Mucosa of descending colon (tissue), 3 donors: ENCODE measurements at regions not wholly inside any gene's neighbourhood (a gene's known extent, or its start where the extent isn't known, plus 50 kb on each side); places are given as distances from the start of the nearest gene placed in this dataset.

Experiments
- ATAC-seq: fragments of 200-7000 bp; cut with Tn5 transposase; one replicate; pipeline ENCODE4 v1.9.1; 2020; ENCODE audit warnings: mild to moderate bottlenecking, moderate library complexity
- DNase-seq, 3 donors: peaks; one replicate each; pipeline ENCODE4 v3.0.0-alpha.2; 2020
- H3K36me3 ChIP-seq: fragments of 200-600 bp; one replicate; pipeline ENCODE4 v1.8.0; 2021; ENCODE audit warnings: low read depth, mild to moderate bottlenecking
- H3K4me1 ChIP-seq: fragments of 200-600 bp; one replicate; pipeline ENCODE4 v1.8.0; 2021; ENCODE audit warnings: low read depth, mild to moderate bottlenecking
- H3K4me3 ChIP-seq: fragments of 200-600 bp; one replicate; pipeline ENCODE4 v1.8.0; 2021; ENCODE audit warnings: mild to moderate bottlenecking
- H3K9me3 ChIP-seq: fragments of 200-600 bp; one replicate; pipeline ENCODE4 v1.8.0; 2021; ENCODE audit warnings: mild to moderate bottlenecking
- intact Hi-C, 2 donors: fragments of 100-400 bp; cut with DNase I in 1 of 2; cut with micrococcal nuclease in 1 of 2; formaldehyde crosslinking; loops; one replicate each; pipeline versions ENCODE4 v1.11.0 to v1.11.1; 2022; cut with DNase I, micrococcal nuclease
- TF ChIP-seq, protein P1 (sequence below): fragments of 200-600 bp; IDR thresholded peaks from one replicate; pipeline ENCODE4 v1.8.0; 2022; ENCODE audit warnings: antibody characterized with exemption, mild to moderate bottlenecking
- donor health status: DM: no; HTN: no; CAD: no; lungs with moderate emphysema.
- donor health status: DM: no; HTN: no; CAD: no.
- donor health status: DM: no; HTN: yes; CAD: no.

DNA sequence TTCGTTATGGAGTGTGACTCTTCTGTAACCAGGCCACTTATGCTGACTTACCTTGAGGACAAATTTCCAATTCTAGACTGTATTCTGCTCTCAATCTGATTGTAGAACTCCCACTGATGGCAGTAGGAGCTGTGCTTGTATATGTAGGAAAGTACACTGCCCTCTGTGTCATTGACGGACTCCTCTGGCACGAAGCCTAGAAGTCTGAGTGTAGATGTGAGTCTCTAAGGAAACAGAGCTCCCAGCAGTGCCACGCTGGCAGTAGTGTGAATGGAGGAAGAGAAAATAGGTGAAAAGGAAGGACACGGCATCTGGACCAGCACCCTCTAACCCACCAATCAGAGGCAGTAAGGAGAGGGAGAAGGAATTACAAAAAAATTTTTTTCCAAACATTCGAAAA is 130.4 kb upstream of the ADGRL2 start:
- ATAC-seq (peak; percentile 87), DNase-seq (peak in 2 of 3 donors; percentile 30 to 79)
- Histone ChIP-seq H3K9me3 (no peaks in the 10 kb centered on the region), H3K36me3 (no peaks in the 10 kb centered on the region), H3K4me3 (no peak overlapping the region), H3K4me1 (no peaks in the 10 kb centered on the region)
- TF ChIP-seq, protein P1, sequence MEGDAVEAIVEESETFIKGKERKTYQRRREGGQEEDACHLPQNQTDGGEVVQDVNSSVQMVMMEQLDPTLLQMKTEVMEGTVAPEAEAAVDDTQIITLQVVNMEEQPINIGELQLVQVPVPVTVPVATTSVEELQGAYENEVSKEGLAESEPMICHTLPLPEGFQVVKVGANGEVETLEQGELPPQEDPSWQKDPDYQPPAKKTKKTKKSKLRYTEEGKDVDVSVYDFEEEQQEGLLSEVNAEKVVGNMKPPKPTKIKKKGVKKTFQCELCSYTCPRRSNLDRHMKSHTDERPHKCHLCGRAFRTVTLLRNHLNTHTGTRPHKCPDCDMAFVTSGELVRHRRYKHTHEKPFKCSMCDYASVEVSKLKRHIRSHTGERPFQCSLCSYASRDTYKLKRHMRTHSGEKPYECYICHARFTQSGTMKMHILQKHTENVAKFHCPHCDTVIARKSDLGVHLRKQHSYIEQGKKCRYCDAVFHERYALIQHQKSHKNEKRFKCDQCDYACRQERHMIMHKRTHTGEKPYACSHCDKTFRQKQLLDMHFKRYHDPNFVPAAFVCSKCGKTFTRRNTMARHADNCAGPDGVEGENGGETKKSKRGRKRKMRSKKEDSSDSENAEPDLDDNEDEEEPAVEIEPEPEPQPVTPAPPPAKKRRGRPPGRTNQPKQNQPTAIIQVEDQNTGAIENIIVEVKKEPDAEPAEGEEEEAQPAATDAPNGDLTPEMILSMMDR = no peak
- intact Hi-C loops = no loop called here

DNA sequence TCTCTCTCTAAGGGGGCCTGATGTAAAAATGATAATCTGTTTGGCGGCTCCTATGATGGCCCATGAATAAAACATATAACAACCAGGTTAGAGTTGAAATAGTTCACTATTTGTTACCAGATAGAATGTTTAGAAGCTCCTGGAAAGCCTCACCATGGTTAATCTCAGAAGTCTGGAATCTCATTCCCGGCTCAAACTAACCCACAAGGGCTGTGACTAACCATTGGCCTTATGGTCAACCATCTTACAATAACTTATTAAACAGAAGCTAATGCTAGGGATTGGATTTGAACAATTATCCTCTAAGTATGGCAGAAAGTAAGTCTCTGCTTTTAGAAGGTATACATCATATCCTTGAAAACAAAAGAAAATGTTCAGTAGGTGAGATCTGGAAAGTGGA is 134.1 kb upstream of the ADGRL2 start:
- no peaks in the 10 kb centered on the region for H3K9me3 ChIP-seq
- H3K4me1 ChIP-seq = no peaks in the 10 kb centered on the region
- ATAC-seq = no peak
- H3K36me3 ChIP-seq = no peaks in the 10 kb centered on the region
- no peak for DNase-seq
- intact Hi-C loops = no loop called here
- TF ChIP-seq, protein P1 = no peak
- no peak overlapping the region for H3K4me3 ChIP-seq

DNA sequence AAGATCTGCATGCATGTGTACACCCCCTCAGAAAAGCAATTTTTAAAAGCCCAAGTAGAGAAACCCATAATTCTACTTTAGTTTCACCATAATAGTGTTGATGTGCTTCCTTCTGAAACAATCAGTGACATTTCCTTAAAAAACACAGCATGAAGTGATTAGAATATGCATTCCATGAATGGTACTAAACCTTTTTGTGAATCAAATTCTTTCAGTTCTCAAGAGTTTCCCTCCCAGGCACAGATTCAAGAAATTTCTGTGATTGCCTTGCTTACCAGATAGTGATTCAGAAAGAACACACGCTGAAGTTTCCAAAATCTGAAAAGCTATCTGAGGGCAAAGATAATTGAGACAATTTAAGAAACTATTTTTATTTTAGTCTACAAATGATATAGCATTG is 136.4 kb upstream of the ADGRL2 start:
- intact Hi-C loops = no loop called here
- no peak for DNase-seq
- H3K9me3 ChIP-seq = no peaks in the 10 kb centered on the region
- no peak overlapping the region for H3K4me3 ChIP-seq
- ATAC-seq = no peak
- no peaks in the 10 kb centered on the region for H3K36me3 ChIP-seq
- no peaks in the 10 kb centered on the region for H3K4me1 ChIP-seq
- TF ChIP-seq, protein P1 = no peak

DNA sequence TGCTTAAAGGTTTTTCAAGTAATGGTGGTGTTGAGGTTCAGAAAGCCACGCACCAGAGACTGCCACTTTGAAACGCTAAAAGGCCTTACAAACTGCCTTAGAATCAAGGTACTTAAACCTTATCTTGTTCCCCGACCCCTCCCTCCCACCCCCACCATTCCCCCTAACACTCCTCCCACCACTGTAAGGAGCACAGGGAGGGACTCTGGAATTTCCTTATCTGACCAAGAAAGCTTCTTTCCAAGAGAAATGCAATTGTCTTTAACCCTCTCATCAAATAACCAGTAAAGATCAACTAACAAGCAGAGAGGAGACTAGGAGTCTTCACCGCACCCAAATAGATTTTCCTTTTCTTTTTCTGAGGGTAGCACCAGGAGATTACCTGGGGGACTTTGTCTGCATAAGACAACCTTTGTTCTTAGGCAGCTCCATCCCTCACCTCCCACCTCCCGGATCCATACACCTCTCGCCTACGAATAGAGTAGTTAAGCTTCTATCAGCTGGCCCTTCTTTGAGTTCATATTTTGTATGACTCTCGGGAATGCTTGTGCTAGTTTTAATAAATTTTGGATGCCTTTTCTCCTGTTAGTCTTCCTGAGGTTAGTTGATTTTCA is 137.7 kb upstream of the ADGRL2 start:
- Histone ChIP-seq H3K4me3 (no peak overlapping the region), H3K4me1 (no peaks in the 10 kb centered on the region), H3K9me3 (no peaks in the 10 kb centered on the region), H3K36me3 (no peaks in the 10 kb centered on the region)
- no peak for ATAC-seq
- TF ChIP-seq, protein P1 = no peak
- no peak for DNase-seq
- intact Hi-C loops = no loop called here

DNA sequence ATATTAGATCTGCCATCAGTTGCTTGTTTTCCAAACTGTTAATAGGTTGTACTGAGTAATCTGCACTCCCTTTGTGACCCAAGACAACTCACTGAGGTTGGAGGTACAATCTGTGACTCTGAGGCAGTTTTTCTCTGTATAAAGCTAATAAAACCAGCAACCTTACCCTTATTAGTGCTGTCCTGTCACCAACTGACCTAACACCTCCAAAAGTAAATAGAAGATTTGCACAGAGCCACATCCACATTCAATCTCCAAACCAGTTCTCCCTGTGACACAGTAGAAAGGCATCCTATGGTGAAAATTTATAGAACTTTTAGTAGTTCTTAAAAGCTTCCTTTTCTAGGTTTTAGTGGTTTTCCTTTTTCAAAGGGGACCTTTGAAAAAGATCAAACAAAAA is 140.4 kb upstream of the ADGRL2 start:
- ATAC-seq (no peak), DNase-seq (no peak)
- Histone ChIP-seq H3K36me3 (no peaks in the 10 kb centered on the region), H3K9me3 (no peaks in the 10 kb centered on the region), H3K4me3 (no peak overlapping the region), H3K4me1 (no peaks in the 10 kb centered on the region)
- intact Hi-C loops = no loop called here
- TF ChIP-seq, protein P1 = no peak

DNA sequence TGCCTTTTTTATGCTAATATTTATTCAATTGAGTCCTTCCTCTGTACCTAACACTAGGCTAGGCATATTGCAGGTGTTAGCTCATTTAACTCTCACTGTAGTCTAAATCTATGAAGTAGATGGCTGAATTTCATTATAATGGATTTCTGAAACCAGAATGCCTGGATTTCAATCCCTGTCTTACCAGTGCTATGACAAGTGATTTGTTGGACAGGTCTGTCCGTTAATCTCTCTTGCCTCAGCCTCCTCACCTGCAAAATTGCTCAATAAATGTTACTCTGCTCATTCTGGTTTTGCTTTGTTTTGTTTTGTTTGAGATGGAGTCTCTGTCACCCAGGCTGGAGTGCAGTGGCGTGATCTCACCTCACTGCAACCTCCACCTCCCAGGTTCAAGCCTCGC is 146.1 kb upstream of the ADGRL2 start:
- DNase-seq (no peak), ATAC-seq (no peak)
- H3K4me1 ChIP-seq = no peaks in the 10 kb centered on the region
- intact Hi-C loops = no loop called here
- H3K9me3 ChIP-seq = no peaks in the 10 kb centered on the region
- H3K4me3 ChIP-seq = no peak overlapping the region
- no peaks in the 10 kb centered on the region for H3K36me3 ChIP-seq
- TF ChIP-seq, protein P1 = no peak
